ENCODE measurements at regions not wholly inside any gene's neighbourhood (a gene's known extent, or its start where the extent isn't known, plus 50 kb on each side); places are given as distances from the start of the nearest gene placed in this dataset.

GRCh38 chr5:104937598-104937997 is 1375.0 kb upstream of the NUDT12 start:
- TF ChIP-seq CTCF (IDR thresholded peaks at IDR 0.05) (no peak), POLR2A (IDR thresholded peaks at IDR 0.05) (no peak)

All from right lobe of liver (tissue), 4 donors.